22Rv1 (cell line): ENCODE measurements at regions not wholly inside any gene's neighbourhood (a gene's known extent, or its start where the extent isn't known, plus 50 kb on each side); places are given as distances from the start of the nearest gene placed in this dataset.

Experiments
- CTCF ChIP-seq: fragments of 450-650 bp; IDR thresholded peaks from 2 replicates; pipeline ENCODE4 v1.5.1; 2017; ENCODE audit warnings: mild to moderate bottlenecking
- ZFX ChIP-seq: fragments of 450-650 bp; IDR thresholded peaks from 2 replicates; pipeline ENCODE4 v1.6.1; 2017; ENCODE audit warnings: antibody characterized with exemption, borderline replicate concordance

- TF ChIP-seq CTCF (no peak), ZFX (no peak)
Observed at GRCh38 chr4:119788349-119789266, 160.0 kb upstream of the PDE5A start.
